Endothelial cell of umbilical vein (primary cell): ENCODE measurements at regions not wholly inside any gene's neighbourhood (a gene's known extent, or its start where the extent isn't known, plus 50 kb on each side); places are given as distances from the start of the nearest gene placed in this dataset.

Experiments used
- BruUV-seq: library from RNA; stranded (reverse); fragments of 400-500 nt; replicated peaks from 2 replicates; lab custom pipeline; 2021; lab: Mats Ljungman, UMichigan
- CTCF ChIA-PET: fragments of 300-600, 350-600 bp; sonication (Branson Sonifier 250); formaldehyde crosslinking; loops from one replicate; lab custom pipeline; 2021; ENCODE audit warnings: antibody characterized with exemption, inconsistent platforms; lab: Charles Lee
- POLR2A ChIA-PET: fragments of 300-600, 350-600 bp; sonication (Branson Sonifier 250); formaldehyde crosslinking; loops from one replicate; lab custom pipeline; 2021; ENCODE audit warnings: antibody characterized with exemption, inconsistent platforms; lab: Charles Lee
- DNase-seq: peaks from one replicate; pipeline ENCODE4 v3.0.0-alpha.2; 2011; ENCODE audit warnings: low read depth, low spot score
- FAIRE-seq: peaks from 2 replicates; lab custom pipeline; 2011; peaks lifted over from hg19 to GRCh38; lab: Jason Lieb, UNC
- H2AFZ ChIP-seq: 2 replicates; pipeline ENCODE4 v1.6.0; 2012; ENCODE audit warnings: low read depth, low read length, control low read depth, inconsistent platforms
- H3K27ac ChIP-seq: 2 replicates; pipeline ENCODE4 v1.5.1; 2011; ENCODE audit warnings: low read depth, mild to moderate bottlenecking, control low read depth, low read length, moderate library complexity; ENCODE audit not compliant: insufficient read depth
- H3K27me3 ChIP-seq, 2 experiments: 2 replicates each; pipeline versions ENCODE4 v1.6.0 to v1.6.1; 2011; ENCODE audit warnings: low read length in 2 of 2, mixed read lengths in 1 of 2; ENCODE audit not compliant: control insufficient read depth in 2 of 2, insufficient read depth in 2 of 2
- H3K36me3 ChIP-seq, 2 experiments: 2 replicates in 1 of 2; 3 replicates in 1 of 2; pipeline ENCODE4 v1.5.1; 2011; ENCODE audit warnings: low read length in 2 of 2, mild to moderate bottlenecking in 1 of 2, moderate library complexity in 1 of 2; ENCODE audit not compliant: control insufficient read depth in 2 of 2, insufficient read depth in 2 of 2; ENCODE audit errors: extremely low read depth in 1 of 2
- H3K4me1 ChIP-seq: 3 replicates; pipeline ENCODE4 v1.5.1; 2011; ENCODE audit warnings: mild to moderate bottlenecking, low read length; ENCODE audit not compliant: control insufficient read depth, insufficient read depth; ENCODE audit errors: extremely low read depth
- H3K4me2 ChIP-seq: 2 replicates; pipeline ENCODE4 v1.6.1; 2011; ENCODE audit warnings: low read length, control low read depth, mixed read lengths; ENCODE audit not compliant: insufficient read depth
- H3K4me3 ChIP-seq, 3 experiments: fragments of 200-600 bp in 1 of 3; sonication (generic), shearing (Covaris generic) in 1 of 3; replicated peaks in 1 of 3; 2 replicates each; pipeline ENCODE4 v1.5.1; 2011 to 2016; ENCODE audit warnings: control low read depth in 3 of 3, low read length in 3 of 3, mild to moderate bottlenecking in 2 of 3, inconsistent platforms in 1 of 3, low read depth in 1 of 3, moderate library complexity in 1 of 3; ENCODE audit not compliant: insufficient read depth in 1 of 3
- H3K79me2 ChIP-seq: 2 replicates; pipeline ENCODE4 v1.6.0; 2012; ENCODE audit warnings: low read length, inconsistent platforms; ENCODE audit not compliant: control insufficient read depth, insufficient read depth
- H3K9ac ChIP-seq: replicated peaks from 2 replicates; pipeline ENCODE3; 2011; ENCODE audit warnings: low read length, control low read depth; ENCODE audit not compliant: insufficient read depth; ENCODE audit errors: extremely low read depth
- H3K9me1 ChIP-seq: replicated peaks from 3 replicates; pipeline ENCODE4 v1.6.0; 2011; ENCODE audit warnings: mild to moderate bottlenecking, low read length; ENCODE audit not compliant: control insufficient read depth, insufficient read depth; ENCODE audit errors: extremely low read depth
- H3K9me3 ChIP-seq: replicated peaks from 2 replicates; pipeline ENCODE4 v1.5.1; 2012; ENCODE audit warnings: low read length, inconsistent platforms; ENCODE audit not compliant: control insufficient read depth, insufficient read depth
- H4K20me1 ChIP-seq: replicated peaks from 2 replicates; pipeline ENCODE3; 2011; ENCODE audit warnings: mild to moderate bottlenecking, low read length; ENCODE audit not compliant: control insufficient read depth, insufficient read depth; ENCODE audit errors: extremely low read depth
- EZH2 ChIP-seq: IDR thresholded peaks from 2 replicates; pipeline ENCODE4 v1.6.1; 2012; ENCODE audit warnings: borderline replicate concordance, low read depth, mild to moderate bottlenecking, moderate library complexity, low read length, inconsistent platforms; ENCODE audit not compliant: severe bottlenecking
- FOS ChIP-seq: IDR thresholded peaks from 2 replicates; pipeline ENCODE4 v1.6.1; 2011; ENCODE audit warnings: mild to moderate bottlenecking, low read length, moderate library complexity, borderline replicate concordance; ENCODE audit not compliant: insufficient read depth
- GATA2 ChIP-seq: IDR thresholded peaks from 2 replicates; pipeline ENCODE4 v1.7.0; 2011; ENCODE audit warnings: low read depth, mild to moderate bottlenecking, moderate library complexity, mixed read lengths, low read length; ENCODE audit not compliant: insufficient read length, insufficient read depth
- JUN ChIP-seq: IDR thresholded peaks from 2 replicates; pipeline ENCODE4 v1.6.1; 2011; ENCODE audit warnings: borderline replicate concordance, low read depth; ENCODE audit not compliant: insufficient read length, insufficient read depth
- MYC ChIP-seq: IDR thresholded peaks from one replicate; pipeline ENCODE4 v1.6.1; 2011; ENCODE audit warnings: mild to moderate bottlenecking, low read depth, low read length
- POLR2A ChIP-seq: IDR thresholded peaks from 2 replicates; pipeline ENCODE4 v1.6.1; 2012; ENCODE audit warnings: low read depth, mild to moderate bottlenecking, control low read depth, low read length
- POLR2AphosphoS5 ChIP-seq: IDR thresholded peaks from 2 replicates; pipeline ENCODE4 v1.6.1; 2012; ENCODE audit warnings: low read depth, mild to moderate bottlenecking, control low read depth, low read length, moderate library complexity; ENCODE audit not compliant: insufficient read depth
- dilution Hi-C: fragments of 300-500 bp; cut with MboI; formaldehyde crosslinking; loops from one replicate; pipeline ENCODE4 v1.15.0; 2019; ENCODE audit warnings: low sequenced_read_pairs; ENCODE audit not compliant: extremely low pct_ligation_motif_present
- intact Hi-C: fragments of 100-400 bp; cut with micrococcal nuclease; formaldehyde crosslinking; loops from one replicate; pipeline ENCODE4 v1.10.0; 2022
- TF ChIP-seq, protein P1 (sequence below), 2 donors: IDR thresholded peaks; 1 replicate in 1 of 2; 2 replicates in 1 of 2; pipeline ENCODE4 v1.5.1; 2011; ENCODE audit warnings: low read length in 2 of 2, mild to moderate bottlenecking in 2 of 2, moderate library complexity in 2 of 2, control low read depth in 1 of 2, inconsistent platforms in 1 of 2, low read depth in 1 of 2; ENCODE audit not compliant: insufficient read depth in 1 of 2; ENCODE audit errors: extremely low read depth in 1 of 2
- TF ChIP-seq, protein P2 (sequence below): IDR thresholded peaks from 2 replicates; pipeline ENCODE4 v1.6.1; 2011; ENCODE audit not compliant: insufficient read depth, insufficient read length

GRCh38 chr13:104694397-104694796 lies 1628.2 kb upstream of the SLC10A2 start:
- ChIA-PET CTCF (no interaction called here), POLR2A (no interaction called here)
- intact Hi-C loops (no loop called here), dilution Hi-C loops (no loop called here)
- Histone ChIP-seq H4K20me1 (no peaks in the 10 kb centered on the region), H3K27ac (no peak overlapping the region), H3K9me3 (no peaks in the 10 kb centered on the region), H3K79me2 (no peaks in the 10 kb centered on the region), H3K4me2 (no peak overlapping the region), H3K4me3 (no peak overlapping the region), H3K9me1 (no peaks in the 10 kb centered on the region), H2AFZ (no peak overlapping the region), H3K27me3 (no peaks in the 10 kb centered on the region), H3K4me1 (no peaks in the 10 kb centered on the region), H3K36me3 (no peaks in the 10 kb centered on the region), H3K9ac (no peak overlapping the region)
- no TSS peak for BruUV-seq
- FAIRE-seq (no peak), DNase-seq (no peak)
- TF ChIP-seq, protein P1, sequence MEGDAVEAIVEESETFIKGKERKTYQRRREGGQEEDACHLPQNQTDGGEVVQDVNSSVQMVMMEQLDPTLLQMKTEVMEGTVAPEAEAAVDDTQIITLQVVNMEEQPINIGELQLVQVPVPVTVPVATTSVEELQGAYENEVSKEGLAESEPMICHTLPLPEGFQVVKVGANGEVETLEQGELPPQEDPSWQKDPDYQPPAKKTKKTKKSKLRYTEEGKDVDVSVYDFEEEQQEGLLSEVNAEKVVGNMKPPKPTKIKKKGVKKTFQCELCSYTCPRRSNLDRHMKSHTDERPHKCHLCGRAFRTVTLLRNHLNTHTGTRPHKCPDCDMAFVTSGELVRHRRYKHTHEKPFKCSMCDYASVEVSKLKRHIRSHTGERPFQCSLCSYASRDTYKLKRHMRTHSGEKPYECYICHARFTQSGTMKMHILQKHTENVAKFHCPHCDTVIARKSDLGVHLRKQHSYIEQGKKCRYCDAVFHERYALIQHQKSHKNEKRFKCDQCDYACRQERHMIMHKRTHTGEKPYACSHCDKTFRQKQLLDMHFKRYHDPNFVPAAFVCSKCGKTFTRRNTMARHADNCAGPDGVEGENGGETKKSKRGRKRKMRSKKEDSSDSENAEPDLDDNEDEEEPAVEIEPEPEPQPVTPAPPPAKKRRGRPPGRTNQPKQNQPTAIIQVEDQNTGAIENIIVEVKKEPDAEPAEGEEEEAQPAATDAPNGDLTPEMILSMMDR (IDR thresholded peaks at IDR 0.05; ENCODE audit: extremely low read depth in 1 of 2, insufficient read depth in 1 of 2, low read depth in 1 of 2, low read length in 2 of 2) = no peak
- TF ChIP-seq FOS (no peak), MYC (no peak), JUN (no peak), EZH2 (no peak), GATA2 (no peak), POLR2A (no peak), POLR2AphosphoS5 (no peak)
- TF ChIP-seq, protein P2, sequence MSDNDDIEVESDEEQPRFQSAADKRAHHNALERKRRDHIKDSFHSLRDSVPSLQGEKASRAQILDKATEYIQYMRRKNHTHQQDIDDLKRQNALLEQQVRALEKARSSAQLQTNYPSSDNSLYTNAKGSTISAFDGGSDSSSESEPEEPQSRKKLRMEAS = no peak
